Thyroid gland (tissue), 4 donors: ENCODE measurements at regions not wholly inside any gene's neighbourhood (a gene's known extent, or its start where the extent isn't known, plus 50 kb on each side); places are given as distances from the start of the nearest gene placed in this dataset.

Experiments used
- CTCF ChIP-seq, 6 experiments: fragments of 200-600 bp in 3 of 6; fragments of 450-650 bp in 3 of 6; sonication (generic) in 3 of 6; IDR thresholded peaks; one replicate each; pipeline ENCODE4 v1.5.1; 2016 to 2019; ENCODE audit warnings: antibody characterized with exemption in 6 of 6, mild to moderate bottlenecking in 2 of 6, inconsistent platforms in 1 of 6, moderate library complexity in 1 of 6
- POLR2A ChIP-seq, 2 donors: fragments of 450-650 bp; IDR thresholded peaks; one replicate each; pipeline ENCODE4 v1.6.1; 2017; ENCODE audit warnings: antibody characterized with exemption in 2 of 2, mild to moderate bottlenecking in 2 of 2, moderate library complexity in 1 of 2

GRCh38 chr2:5799348-5799747 is 107.2 kb downstream of the SOX11 start:
- TF ChIP-seq CTCF (IDR thresholded peaks at IDR 0.05) (no peak), POLR2A (IDR thresholded peaks at IDR 0.05) (no peak)
